A673 (cell line): ENCODE measurements at regions not wholly inside any gene's neighbourhood (a gene's known extent, or its start where the extent isn't known, plus 50 kb on each side); places are given as distances from the start of the nearest gene placed in this dataset.

ENCODE experiments used
- BruUV-seq: library from RNA; stranded (reverse); fragments of 400-500 nt; replicated peaks from 2 replicates; lab custom pipeline; 2021; lab: Mats Ljungman, UMichigan
- CTCF ChIA-PET: fragments of 300-600 bp; sonication (Branson Sonifier 250); formaldehyde crosslinking; loops from one replicate; lab custom pipeline; 2022; ENCODE audit warnings: antibody characterized with exemption; lab: Charles Lee
- POLR2A ChIA-PET: fragments of 300-600 bp; sonication (Branson Sonifier 250); formaldehyde crosslinking; loops from one replicate; lab custom pipeline; 2022; ENCODE audit warnings: antibody characterized with exemption; ENCODE audit not compliant: low non-redundant PET; lab: Charles Lee
- DNase-seq: peaks from one replicate; pipeline ENCODE4 v3.0.0-alpha.2; 2015; ENCODE audit warnings: low spot score
- H3K27ac ChIP-seq: fragments of 200-600 bp; sonication (generic); 2 replicates; pipeline ENCODE4 v1.5.1; 2016; ENCODE audit warnings: mixed run types, low read depth, mild to moderate bottlenecking, mixed read lengths, antibody characterized with exemption, low read length; ENCODE audit not compliant: poor library complexity, severe bottlenecking
- H3K27me3 ChIP-seq: fragments of 200-600 bp; sonication (generic); replicated peaks from 2 replicates; pipeline ENCODE4 v1.6.1; 2017; ENCODE audit warnings: mixed run types, low read depth, mild to moderate bottlenecking, mixed read lengths, antibody characterized with exemption, low read length; ENCODE audit not compliant: insufficient read depth, poor library complexity
- H3K36me3 ChIP-seq: fragments of 200-600 bp; sonication (generic); 2 replicates; pipeline ENCODE4 v1.6.1; 2016; ENCODE audit warnings: mixed run types, mild to moderate bottlenecking, mixed read lengths, antibody characterized with exemption, low read length; ENCODE audit not compliant: insufficient read depth, poor library complexity, severe bottlenecking
- H3K4me1 ChIP-seq: fragments of 200-600 bp; sonication (generic); 2 replicates; pipeline ENCODE4 v1.6.1; 2017; ENCODE audit warnings: mixed run types, mild to moderate bottlenecking, mixed read lengths, antibody characterized with exemption, low read length; ENCODE audit not compliant: insufficient read depth, poor library complexity, severe bottlenecking
- H3K4me3 ChIP-seq: fragments of 200-600 bp; sonication (generic); 2 replicates; pipeline ENCODE4 v1.5.1; 2016; ENCODE audit warnings: low read depth, mixed run types, mild to moderate bottlenecking, mixed read lengths, low read length; ENCODE audit not compliant: poor library complexity, severe bottlenecking
- H3K9me3 ChIP-seq: fragments of 200-600 bp; sonication (generic); 2 replicates; pipeline ENCODE4 v1.6.1; 2016; ENCODE audit warnings: mixed run types, low read depth, mild to moderate bottlenecking, mixed read lengths, antibody characterized with exemption, low read length; ENCODE audit not compliant: poor library complexity, severe bottlenecking
- EZH2 ChIP-seq: fragments of 200-600 bp; sonication (generic); IDR thresholded peaks from 2 replicates; pipeline ENCODE4 v1.6.1; 2017; ENCODE audit warnings: borderline replicate concordance, low read depth, mild to moderate bottlenecking, mixed read lengths, antibody characterized with exemption, low read length; ENCODE audit not compliant: poor library complexity, severe bottlenecking
- intact Hi-C: fragments of 100-400 bp; cut with micrococcal nuclease; formaldehyde crosslinking; loops from one replicate; pipeline ENCODE4 v1.10.0; 2022; ENCODE audit not compliant: unreplicated experiment
- TF ChIP-seq, protein P1 (sequence below): fragments of 300-800, 200-600 bp; sonication (generic); conservative IDR thresholded peaks from 2 replicates; pipeline ENCODE4 v1.5.1; 2017; ENCODE audit warnings: low read depth, mild to moderate bottlenecking, antibody characterized with exemption, low read length, moderate library complexity, mixed read lengths

DNA sequence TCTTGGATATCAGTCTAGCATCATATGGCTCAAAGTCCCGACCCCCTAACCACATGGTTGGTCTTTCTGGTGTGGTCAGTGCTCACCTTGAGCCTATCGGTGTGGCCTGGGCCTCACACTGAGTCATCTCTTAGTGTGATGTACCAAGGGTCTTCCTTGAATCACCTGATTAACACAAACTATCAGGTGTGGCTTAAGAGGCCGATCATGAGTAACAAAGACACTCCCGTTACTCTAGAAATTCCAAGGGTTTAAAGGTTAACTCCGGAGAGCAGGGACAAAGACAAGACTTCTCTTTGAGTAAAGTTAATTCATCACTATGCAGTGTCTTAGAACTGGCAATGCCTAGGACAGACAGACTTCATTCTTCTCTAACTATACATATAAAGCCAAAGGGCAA, 52.3 kb upstream of the ARMC3 start:
- ChIA-PET CTCF (no interaction called here), POLR2A (no interaction called here)
- no peak for DNase-seq
- H3K27me3 ChIP-seq, result no peaks in the 10 kb centered on the region
- no peaks in the 10 kb centered on the region for H3K4me1 ChIP-seq
- TF ChIP-seq EZH2, result no peak
- TF ChIP-seq, protein P1, sequence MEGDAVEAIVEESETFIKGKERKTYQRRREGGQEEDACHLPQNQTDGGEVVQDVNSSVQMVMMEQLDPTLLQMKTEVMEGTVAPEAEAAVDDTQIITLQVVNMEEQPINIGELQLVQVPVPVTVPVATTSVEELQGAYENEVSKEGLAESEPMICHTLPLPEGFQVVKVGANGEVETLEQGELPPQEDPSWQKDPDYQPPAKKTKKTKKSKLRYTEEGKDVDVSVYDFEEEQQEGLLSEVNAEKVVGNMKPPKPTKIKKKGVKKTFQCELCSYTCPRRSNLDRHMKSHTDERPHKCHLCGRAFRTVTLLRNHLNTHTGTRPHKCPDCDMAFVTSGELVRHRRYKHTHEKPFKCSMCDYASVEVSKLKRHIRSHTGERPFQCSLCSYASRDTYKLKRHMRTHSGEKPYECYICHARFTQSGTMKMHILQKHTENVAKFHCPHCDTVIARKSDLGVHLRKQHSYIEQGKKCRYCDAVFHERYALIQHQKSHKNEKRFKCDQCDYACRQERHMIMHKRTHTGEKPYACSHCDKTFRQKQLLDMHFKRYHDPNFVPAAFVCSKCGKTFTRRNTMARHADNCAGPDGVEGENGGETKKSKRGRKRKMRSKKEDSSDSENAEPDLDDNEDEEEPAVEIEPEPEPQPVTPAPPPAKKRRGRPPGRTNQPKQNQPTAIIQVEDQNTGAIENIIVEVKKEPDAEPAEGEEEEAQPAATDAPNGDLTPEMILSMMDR, result no peak
- no peak overlapping the region for H3K4me3 ChIP-seq
- intact Hi-C loops, result no loop called here
- no TSS peak for BruUV-seq
- no peaks in the 10 kb centered on the region for H3K9me3 ChIP-seq
- no peak overlapping the region for H3K27ac ChIP-seq
- no peaks in the 10 kb centered on the region for H3K36me3 ChIP-seq

DNA sequence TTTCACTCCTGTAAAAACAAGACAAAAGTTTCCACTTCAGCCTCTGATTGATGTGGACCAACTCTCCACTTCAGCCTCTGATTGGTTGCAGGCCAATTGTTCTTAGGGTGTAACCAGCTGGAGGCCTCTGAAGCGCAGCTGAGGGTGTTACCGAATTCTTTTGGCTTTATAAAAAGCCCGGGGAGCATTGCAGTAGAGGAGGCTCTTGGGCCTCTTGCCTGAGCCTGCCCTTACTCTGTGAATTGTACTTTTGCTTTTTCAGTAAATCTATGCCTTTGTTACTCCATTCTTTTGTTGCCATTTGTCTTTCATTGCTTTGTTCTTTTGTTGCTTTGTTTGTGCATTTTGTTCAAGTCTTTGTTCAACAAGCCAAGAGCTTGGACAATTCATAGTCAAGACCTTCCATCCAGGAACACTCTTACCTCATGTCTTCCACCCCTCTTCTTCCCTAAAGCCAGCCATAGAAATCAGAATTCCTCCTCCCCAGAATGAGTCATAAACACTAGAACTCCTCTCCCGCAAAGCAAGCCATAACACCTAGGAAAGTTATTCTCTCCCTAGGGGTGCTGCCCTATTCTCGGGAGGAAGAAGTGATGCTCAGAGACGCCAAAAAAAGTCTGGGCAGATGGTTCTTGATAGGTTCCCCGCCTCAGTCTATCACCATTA, 53.5 kb upstream of the ARMC3 start:
- Histone ChIP-seq H3K9me3 (no peaks in the 10 kb centered on the region), H3K27ac (no peak overlapping the region), H3K4me1 (no peaks in the 10 kb centered on the region), H3K4me3 (no peak overlapping the region), H3K36me3 (no peaks in the 10 kb centered on the region), H3K27me3 (no peaks in the 10 kb centered on the region)
- CTCF ChIA-PET, result no interaction called here
- POLR2A ChIA-PET, result no interaction called here
- no TSS peak for BruUV-seq
- no peak for DNase-seq
- TF ChIP-seq, protein P1, result no peak
- TF ChIP-seq EZH2, result no peak
- intact Hi-C loops, result no loop called here

GRCh38 chr10:22856444-22857074, 71.3 kb upstream of the ARMC3 start:
- intact Hi-C loops, result no loop called here

More at GRCh38 chr10:22856444-22857074, 71.3 kb upstream of the ARMC3 start:
- Histone ChIP-seq H3K36me3 (no peaks in the 10 kb centered on the region), H3K27me3 (no peaks in the 10 kb centered on the region), H3K4me1 (no peaks in the 10 kb centered on the region), H3K4me3 (no peak overlapping the region), H3K27ac (no peak overlapping the region), H3K9me3 (no peaks in the 10 kb centered on the region)
- no TSS peak for BruUV-seq
- ChIA-PET CTCF (no interaction called here), POLR2A (no interaction called here)
- DNase-seq, result no peak
- TF ChIP-seq, protein P1, result no peak
- no peak for TF ChIP-seq EZH2
